ENCODE measurements at regions not wholly inside any gene's neighbourhood (a gene's known extent, or its start where the extent isn't known, plus 50 kb on each side); places are given as distances from the start of the nearest gene placed in this dataset.

DNA sequence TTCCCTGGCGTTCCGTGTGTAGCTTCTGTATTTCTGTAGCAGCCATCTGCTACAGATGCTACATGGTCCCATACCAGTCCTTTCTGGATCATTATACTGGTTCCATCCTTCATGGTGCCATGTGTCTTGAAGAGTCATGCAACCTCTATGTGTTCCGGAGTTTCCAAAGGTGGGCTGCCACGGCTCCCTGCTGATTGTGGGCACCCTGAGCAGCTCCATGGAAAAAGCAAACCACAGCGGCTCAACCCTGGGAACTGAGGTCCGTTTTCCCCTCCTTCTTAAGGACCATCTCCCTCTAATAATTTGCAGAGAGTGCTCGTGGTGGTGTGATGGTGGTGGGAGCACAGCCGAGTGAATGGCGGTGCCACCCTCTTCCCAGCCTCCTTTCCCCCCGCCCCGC is 600.4 kb downstream of the CCDC171 start:
- Histone ChIP-seq H3K9me3 (no peaks in the 10 kb centered on the region), H3K36me3 (no peaks in the 10 kb centered on the region), H3K27me3 (no peaks in the 10 kb centered on the region), H3K4me3 (no peak overlapping the region), H3K27ac (no peak overlapping the region), H3K4me1 (ENCODE audit: insufficient read depth) (no peaks in the 10 kb centered on the region)
- no peak for DNase-seq
- 96 to 98% (median 97%) methylated on average over 11 of the region's 11 CpGs for WGBS, 3 donors
- intact Hi-C loops (cut with DNase I), result loop anchor here in 1 of 4 donors (5.0 kb wide), 1 partner anchor 679 kb away; no protein-coding TSS in a partner anchor
- TF ChIP-seq, protein P1, sequence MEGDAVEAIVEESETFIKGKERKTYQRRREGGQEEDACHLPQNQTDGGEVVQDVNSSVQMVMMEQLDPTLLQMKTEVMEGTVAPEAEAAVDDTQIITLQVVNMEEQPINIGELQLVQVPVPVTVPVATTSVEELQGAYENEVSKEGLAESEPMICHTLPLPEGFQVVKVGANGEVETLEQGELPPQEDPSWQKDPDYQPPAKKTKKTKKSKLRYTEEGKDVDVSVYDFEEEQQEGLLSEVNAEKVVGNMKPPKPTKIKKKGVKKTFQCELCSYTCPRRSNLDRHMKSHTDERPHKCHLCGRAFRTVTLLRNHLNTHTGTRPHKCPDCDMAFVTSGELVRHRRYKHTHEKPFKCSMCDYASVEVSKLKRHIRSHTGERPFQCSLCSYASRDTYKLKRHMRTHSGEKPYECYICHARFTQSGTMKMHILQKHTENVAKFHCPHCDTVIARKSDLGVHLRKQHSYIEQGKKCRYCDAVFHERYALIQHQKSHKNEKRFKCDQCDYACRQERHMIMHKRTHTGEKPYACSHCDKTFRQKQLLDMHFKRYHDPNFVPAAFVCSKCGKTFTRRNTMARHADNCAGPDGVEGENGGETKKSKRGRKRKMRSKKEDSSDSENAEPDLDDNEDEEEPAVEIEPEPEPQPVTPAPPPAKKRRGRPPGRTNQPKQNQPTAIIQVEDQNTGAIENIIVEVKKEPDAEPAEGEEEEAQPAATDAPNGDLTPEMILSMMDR (IDR thresholded peaks at IDR 0.05), result no peak
- TF ChIP-seq EP300 (IDR thresholded peaks at IDR 0.05), result no peak
- TF ChIP-seq POLR2A (IDR thresholded peaks at IDR 0.05), result no peak

DNA sequence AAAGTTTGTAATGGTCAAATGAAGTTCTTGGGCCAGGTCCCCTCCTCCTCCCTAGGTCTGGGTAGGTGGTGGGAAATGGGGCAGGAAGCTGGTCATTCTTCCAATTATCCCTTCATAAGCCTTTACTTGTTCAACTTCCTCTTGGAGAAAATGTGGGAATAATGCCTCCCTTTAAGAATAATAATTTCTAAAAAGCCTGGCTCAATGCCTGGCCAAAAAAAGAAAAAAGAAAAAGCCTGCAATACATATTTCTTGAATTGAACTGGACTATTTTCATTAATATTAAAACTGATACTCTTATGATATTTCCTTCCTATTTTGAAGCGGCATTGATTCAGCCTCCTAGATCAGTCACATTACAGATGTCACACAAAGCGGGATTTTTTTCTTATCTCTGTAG is 600.9 kb downstream of the CCDC171 start:
- DNase-seq, result no peak
- no peaks in the 10 kb centered on the region for H3K27me3 ChIP-seq
- 74 to 84% (median 80%) methylated on average over 2 of the region's 2 CpGs for WGBS, 3 donors
- no peaks in the 10 kb centered on the region for H3K4me1 ChIP-seq (ENCODE audit: insufficient read depth)
- no peak for TF ChIP-seq EP300 (IDR thresholded peaks at IDR 0.05)
- TF ChIP-seq POLR2A (IDR thresholded peaks at IDR 0.05), result no peak
- TF ChIP-seq, protein P1 (IDR thresholded peaks at IDR 0.05), result no peak
- H3K27ac ChIP-seq, result no peak overlapping the region
- no peak overlapping the region for H3K4me3 ChIP-seq
- H3K36me3 ChIP-seq, result no peaks in the 10 kb centered on the region
- intact Hi-C loops (cut with DNase I), result loop anchor here in 1 of 4 donors (5.0 kb wide), 1 partner anchor 679 kb away; no protein-coding TSS in a partner anchor
- H3K9me3 ChIP-seq, result no peaks in the 10 kb centered on the region

DNA sequence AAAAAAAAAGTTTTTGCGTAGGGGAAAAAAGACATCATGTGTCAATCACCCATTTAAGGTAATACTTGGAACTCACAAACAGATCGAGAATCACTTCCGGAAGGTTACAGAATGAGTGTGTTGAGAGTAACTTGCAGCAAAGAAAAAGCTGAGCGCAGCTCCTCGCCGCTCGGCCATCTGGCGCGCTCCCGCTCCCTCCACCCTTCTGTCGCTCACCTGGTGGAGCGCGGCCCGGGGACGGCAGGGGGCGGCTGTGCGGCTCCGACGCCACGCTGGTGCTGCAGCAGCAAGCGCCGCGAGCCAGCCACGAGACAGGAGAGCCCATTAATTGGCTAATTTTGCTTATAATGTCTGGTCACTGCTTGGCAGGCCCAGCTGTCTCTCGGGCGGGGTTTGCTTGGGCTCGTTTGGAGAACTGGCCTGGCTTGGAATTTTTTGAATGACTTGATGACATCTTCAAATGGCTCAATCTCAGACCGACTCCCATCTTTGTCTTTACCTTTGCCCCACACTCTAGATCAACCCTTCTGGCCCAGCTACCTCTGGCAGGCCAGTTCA is 601.8 kb downstream of the CCDC171 start:
- Histone ChIP-seq H3K36me3 (no peaks in the 10 kb centered on the region), H3K27ac (no peak overlapping the region), H3K4me3 (no peak overlapping the region), H3K9me3 (no peaks in the 10 kb centered on the region), H3K27me3 (no peaks in the 10 kb centered on the region), H3K4me1 (ENCODE audit: insufficient read depth) (no peaks in the 10 kb centered on the region)
- no peak for TF ChIP-seq EP300 (IDR thresholded peaks at IDR 0.05)
- TF ChIP-seq, protein P1 (IDR thresholded peaks at IDR 0.05), result peak in 1 of 3 donors; percentile 11
- intact Hi-C loops (cut with DNase I), result loop anchor here in 1 of 4 donors (5.0 kb wide), 1 partner anchor 678 kb away; no protein-coding TSS in a partner anchor
- WGBS, 3 donors, result 51 to 75% (median 70%) methylated on average over 28 of the region's 28 CpGs
- peak; percentile 41 to 67 (median 52) for DNase-seq

DNA sequence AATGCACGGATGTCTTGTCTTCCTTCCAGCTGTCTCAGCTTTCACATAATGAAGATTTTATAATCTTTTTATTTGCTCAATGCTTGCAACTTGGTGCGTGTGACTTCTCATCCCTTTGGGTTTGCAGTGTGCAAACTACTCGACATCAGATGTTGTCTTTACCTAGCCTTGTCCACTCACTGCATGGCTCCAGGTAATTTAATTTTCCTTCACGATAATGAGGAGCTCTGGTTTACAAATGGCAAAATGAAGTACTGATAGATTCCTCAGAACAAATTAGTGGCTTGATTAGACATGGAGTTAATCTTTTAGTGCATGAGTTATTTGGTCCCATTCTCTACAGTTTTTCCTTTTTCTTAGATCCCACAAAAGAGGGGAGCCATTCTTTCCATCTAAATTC is 603.0 kb downstream of the CCDC171 start:
- no peaks in the 10 kb centered on the region for H3K27me3 ChIP-seq
- H3K4me3 ChIP-seq, result no peak overlapping the region
- TF ChIP-seq POLR2A (IDR thresholded peaks at IDR 0.05), result no peak
- TF ChIP-seq EP300 (IDR thresholded peaks at IDR 0.05), result no peak
- TF ChIP-seq, protein P1 (IDR thresholded peaks at IDR 0.05), result no peak
- intact Hi-C loops (cut with DNase I), result no loop called here
- no peaks in the 10 kb centered on the region for H3K9me3 ChIP-seq
- no peaks in the 10 kb centered on the region for H3K36me3 ChIP-seq
- no peak for DNase-seq
- WGBS, 3 donors, result 95 to 99% (median 96%) methylated on average over 4 of the region's 4 CpGs
- H3K4me1 ChIP-seq (ENCODE audit: insufficient read depth), result no peaks in the 10 kb centered on the region
- H3K27ac ChIP-seq, result no peak overlapping the region

All from ovary (tissue), 7 donors.